Gastrocnemius medialis (tissue), 4 donors: ENCODE measurements at regions not wholly inside any gene's neighbourhood (a gene's known extent, or its start where the extent isn't known, plus 50 kb on each side); places are given as distances from the start of the nearest gene placed in this dataset.

ENCODE experiments used
- POLR2A ChIP-seq, 2 donors: fragments of 450-650 bp; IDR thresholded peaks; one replicate each; pipeline ENCODE4 v1.6.1; 2017; ENCODE audit warnings: antibody characterized with exemption in 2 of 2, mild to moderate bottlenecking in 2 of 2, moderate library complexity in 2 of 2
- TF ChIP-seq, protein P1 (sequence below), 5 experiments: fragments of 450-650 bp in 3 of 5; fragments of 200-600 bp in 2 of 5; sonication (generic) in 2 of 5; IDR thresholded peaks in 4 of 5; conservative IDR thresholded peaks in 1 of 5; 1 replicate in 4 of 5; 2 replicates in 1 of 5; pipeline ENCODE4 v1.5.1; 2016 to 2019; ENCODE audit warnings: antibody characterized with exemption in 5 of 5, mild to moderate bottlenecking in 3 of 5, moderate library complexity in 3 of 5

DNA sequence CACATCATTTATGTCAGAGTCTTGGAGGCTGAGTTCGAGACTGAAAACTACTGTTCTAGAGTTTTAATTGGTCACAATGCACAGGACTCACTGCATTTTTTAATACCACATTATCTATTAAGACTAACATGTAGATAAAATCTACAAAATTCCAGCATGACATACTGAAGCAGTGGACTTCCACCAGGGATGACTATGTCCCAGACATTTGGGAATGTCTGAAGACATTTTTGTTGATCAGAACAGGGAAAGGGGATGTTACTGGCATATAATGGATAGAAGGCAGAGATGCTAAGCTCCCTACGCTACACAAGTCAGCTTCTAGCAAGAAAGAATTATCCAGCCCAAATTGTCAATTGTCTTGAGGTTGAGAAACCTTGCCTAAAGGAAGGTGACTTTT is 419.0 kb upstream of the TGFBR2 start:
- TF ChIP-seq, protein P1, sequence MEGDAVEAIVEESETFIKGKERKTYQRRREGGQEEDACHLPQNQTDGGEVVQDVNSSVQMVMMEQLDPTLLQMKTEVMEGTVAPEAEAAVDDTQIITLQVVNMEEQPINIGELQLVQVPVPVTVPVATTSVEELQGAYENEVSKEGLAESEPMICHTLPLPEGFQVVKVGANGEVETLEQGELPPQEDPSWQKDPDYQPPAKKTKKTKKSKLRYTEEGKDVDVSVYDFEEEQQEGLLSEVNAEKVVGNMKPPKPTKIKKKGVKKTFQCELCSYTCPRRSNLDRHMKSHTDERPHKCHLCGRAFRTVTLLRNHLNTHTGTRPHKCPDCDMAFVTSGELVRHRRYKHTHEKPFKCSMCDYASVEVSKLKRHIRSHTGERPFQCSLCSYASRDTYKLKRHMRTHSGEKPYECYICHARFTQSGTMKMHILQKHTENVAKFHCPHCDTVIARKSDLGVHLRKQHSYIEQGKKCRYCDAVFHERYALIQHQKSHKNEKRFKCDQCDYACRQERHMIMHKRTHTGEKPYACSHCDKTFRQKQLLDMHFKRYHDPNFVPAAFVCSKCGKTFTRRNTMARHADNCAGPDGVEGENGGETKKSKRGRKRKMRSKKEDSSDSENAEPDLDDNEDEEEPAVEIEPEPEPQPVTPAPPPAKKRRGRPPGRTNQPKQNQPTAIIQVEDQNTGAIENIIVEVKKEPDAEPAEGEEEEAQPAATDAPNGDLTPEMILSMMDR (IDR thresholded peaks at IDR 0.05 in 4 of 5, conservative IDR thresholded peaks at IDR 0.05 in 1 of 5) = no peak
- no peak for TF ChIP-seq POLR2A (IDR thresholded peaks at IDR 0.05)
